Endothelial cell of umbilical vein (primary cell): ENCODE measurements at regions not wholly inside any gene's neighbourhood (a gene's known extent, or its start where the extent isn't known, plus 50 kb on each side); places are given as distances from the start of the nearest gene placed in this dataset.

Source experiments
- BruUV-seq: library from RNA; stranded (reverse); fragments of 400-500 nt; replicated peaks from 2 replicates; lab custom pipeline; 2021; lab: Mats Ljungman, UMichigan
- CTCF ChIA-PET: fragments of 300-600, 350-600 bp; sonication (Branson Sonifier 250); formaldehyde crosslinking; loops from one replicate; lab custom pipeline; 2021; ENCODE audit warnings: antibody characterized with exemption, inconsistent platforms; lab: Charles Lee
- POLR2A ChIA-PET: fragments of 300-600, 350-600 bp; sonication (Branson Sonifier 250); formaldehyde crosslinking; loops from one replicate; lab custom pipeline; 2021; ENCODE audit warnings: antibody characterized with exemption, inconsistent platforms; lab: Charles Lee
- DNase-seq: peaks from one replicate; pipeline ENCODE4 v3.0.0-alpha.2; 2011; ENCODE audit warnings: low read depth, low spot score
- FAIRE-seq: peaks from 2 replicates; lab custom pipeline; 2011; peaks lifted over from hg19 to GRCh38; lab: Jason Lieb, UNC
- H2AFZ ChIP-seq: 2 replicates; pipeline ENCODE4 v1.6.0; 2012; ENCODE audit warnings: low read depth, low read length, control low read depth, inconsistent platforms
- H3K27ac ChIP-seq: 2 replicates; pipeline ENCODE4 v1.5.1; 2011; ENCODE audit warnings: low read depth, mild to moderate bottlenecking, control low read depth, low read length, moderate library complexity; ENCODE audit not compliant: insufficient read depth
- H3K27me3 ChIP-seq, 2 experiments: 2 replicates each; pipeline versions ENCODE4 v1.6.0 to v1.6.1; 2011; ENCODE audit warnings: low read length in 2 of 2, mixed read lengths in 1 of 2; ENCODE audit not compliant: control insufficient read depth in 2 of 2, insufficient read depth in 2 of 2
- H3K36me3 ChIP-seq, 2 experiments: 2 replicates in 1 of 2; 3 replicates in 1 of 2; pipeline ENCODE4 v1.5.1; 2011; ENCODE audit warnings: low read length in 2 of 2, mild to moderate bottlenecking in 1 of 2, moderate library complexity in 1 of 2; ENCODE audit not compliant: control insufficient read depth in 2 of 2, insufficient read depth in 2 of 2; ENCODE audit errors: extremely low read depth in 1 of 2
- H3K4me1 ChIP-seq: 3 replicates; pipeline ENCODE4 v1.5.1; 2011; ENCODE audit warnings: mild to moderate bottlenecking, low read length; ENCODE audit not compliant: control insufficient read depth, insufficient read depth; ENCODE audit errors: extremely low read depth
- H3K4me2 ChIP-seq: 2 replicates; pipeline ENCODE4 v1.6.1; 2011; ENCODE audit warnings: low read length, control low read depth, mixed read lengths; ENCODE audit not compliant: insufficient read depth
- H3K4me3 ChIP-seq, 3 experiments: fragments of 200-600 bp in 1 of 3; sonication (generic), shearing (Covaris generic) in 1 of 3; replicated peaks in 1 of 3; 2 replicates each; pipeline ENCODE4 v1.5.1; 2011 to 2016; ENCODE audit warnings: control low read depth in 3 of 3, low read length in 3 of 3, mild to moderate bottlenecking in 2 of 3, inconsistent platforms in 1 of 3, low read depth in 1 of 3, moderate library complexity in 1 of 3; ENCODE audit not compliant: insufficient read depth in 1 of 3
- H3K79me2 ChIP-seq: 2 replicates; pipeline ENCODE4 v1.6.0; 2012; ENCODE audit warnings: low read length, inconsistent platforms; ENCODE audit not compliant: control insufficient read depth, insufficient read depth
- H3K9ac ChIP-seq: replicated peaks from 2 replicates; pipeline ENCODE3; 2011; ENCODE audit warnings: low read length, control low read depth; ENCODE audit not compliant: insufficient read depth; ENCODE audit errors: extremely low read depth
- H3K9me1 ChIP-seq: replicated peaks from 3 replicates; pipeline ENCODE4 v1.6.0; 2011; ENCODE audit warnings: mild to moderate bottlenecking, low read length; ENCODE audit not compliant: control insufficient read depth, insufficient read depth; ENCODE audit errors: extremely low read depth
- H3K9me3 ChIP-seq: replicated peaks from 2 replicates; pipeline ENCODE4 v1.5.1; 2012; ENCODE audit warnings: low read length, inconsistent platforms; ENCODE audit not compliant: control insufficient read depth, insufficient read depth
- H4K20me1 ChIP-seq: replicated peaks from 2 replicates; pipeline ENCODE3; 2011; ENCODE audit warnings: mild to moderate bottlenecking, low read length; ENCODE audit not compliant: control insufficient read depth, insufficient read depth; ENCODE audit errors: extremely low read depth
- CTCF ChIP-seq, 2 donors: IDR thresholded peaks; 1 replicate in 1 of 2; 2 replicates in 1 of 2; pipeline ENCODE4 v1.5.1; 2011; ENCODE audit warnings: low read length in 2 of 2, mild to moderate bottlenecking in 2 of 2, moderate library complexity in 2 of 2, control low read depth in 1 of 2, inconsistent platforms in 1 of 2, low read depth in 1 of 2; ENCODE audit not compliant: insufficient read depth in 1 of 2; ENCODE audit errors: extremely low read depth in 1 of 2
- EZH2 ChIP-seq: IDR thresholded peaks from 2 replicates; pipeline ENCODE4 v1.6.1; 2012; ENCODE audit warnings: borderline replicate concordance, low read depth, mild to moderate bottlenecking, moderate library complexity, low read length, inconsistent platforms; ENCODE audit not compliant: severe bottlenecking
- FOS ChIP-seq: IDR thresholded peaks from 2 replicates; pipeline ENCODE4 v1.6.1; 2011; ENCODE audit warnings: mild to moderate bottlenecking, low read length, moderate library complexity, borderline replicate concordance; ENCODE audit not compliant: insufficient read depth
- GATA2 ChIP-seq: IDR thresholded peaks from 2 replicates; pipeline ENCODE4 v1.7.0; 2011; ENCODE audit warnings: low read depth, mild to moderate bottlenecking, moderate library complexity, mixed read lengths, low read length; ENCODE audit not compliant: insufficient read length, insufficient read depth
- JUN ChIP-seq: IDR thresholded peaks from 2 replicates; pipeline ENCODE4 v1.6.1; 2011; ENCODE audit warnings: borderline replicate concordance, low read depth; ENCODE audit not compliant: insufficient read length, insufficient read depth
- MAX ChIP-seq: IDR thresholded peaks from 2 replicates; pipeline ENCODE4 v1.6.1; 2011; ENCODE audit not compliant: insufficient read depth, insufficient read length
- MYC ChIP-seq: IDR thresholded peaks from one replicate; pipeline ENCODE4 v1.6.1; 2011; ENCODE audit warnings: mild to moderate bottlenecking, low read depth, low read length
- POLR2A ChIP-seq: IDR thresholded peaks from 2 replicates; pipeline ENCODE4 v1.6.1; 2012; ENCODE audit warnings: low read depth, mild to moderate bottlenecking, control low read depth, low read length
- POLR2AphosphoS5 ChIP-seq: IDR thresholded peaks from 2 replicates; pipeline ENCODE4 v1.6.1; 2012; ENCODE audit warnings: low read depth, mild to moderate bottlenecking, control low read depth, low read length, moderate library complexity; ENCODE audit not compliant: insufficient read depth
- dilution Hi-C: fragments of 300-500 bp; cut with MboI; formaldehyde crosslinking; loops from one replicate; pipeline ENCODE4 v1.15.0; 2019; ENCODE audit warnings: low sequenced_read_pairs; ENCODE audit not compliant: extremely low pct_ligation_motif_present
- intact Hi-C: fragments of 100-400 bp; cut with micrococcal nuclease; formaldehyde crosslinking; loops from one replicate; pipeline ENCODE4 v1.10.0; 2022

- no peak overlapping the region for H2AFZ ChIP-seq
- H3K4me2 ChIP-seq: no peak overlapping the region
- no peaks in the 10 kb centered on the region for H3K9me1 ChIP-seq
- no peak for TF ChIP-seq MYC
- no peak for TF ChIP-seq EZH2
- TF ChIP-seq CTCF (IDR thresholded peaks at IDR 0.05; ENCODE audit: extremely low read depth in 1 of 2, insufficient read depth in 1 of 2, low read depth in 1 of 2, low read length in 2 of 2): no peak
- TF ChIP-seq GATA2: no peak
- TF ChIP-seq JUN: no peak
- no peak for TF ChIP-seq MAX
- TF ChIP-seq POLR2A: no peak
- no peak for TF ChIP-seq POLR2AphosphoS5
- TF ChIP-seq FOS: no peak
- H3K36me3 ChIP-seq: no peaks in the 10 kb centered on the region
- ChIA-PET CTCF (no interaction called here), POLR2A (no interaction called here)
- H3K27ac ChIP-seq: no peak overlapping the region
- H3K9me3 ChIP-seq: no peaks in the 10 kb centered on the region
- dilution Hi-C loops (no loop called here), intact Hi-C loops (no loop called here)
- H3K79me2 ChIP-seq: no peaks in the 10 kb centered on the region
- BruUV-seq: no TSS peak
- H4K20me1 ChIP-seq: no peaks in the 10 kb centered on the region
- DNase-seq (no peak), FAIRE-seq (no peak)
- no peak overlapping the region for H3K4me3 ChIP-seq
- no peaks in the 10 kb centered on the region for H3K27me3 ChIP-seq
- no peak overlapping the region for H3K9ac ChIP-seq
- H3K4me1 ChIP-seq: no peaks in the 10 kb centered on the region
Observed at GRCh38 chr16:52742608-52743170, 195.7 kb upstream of the TOX3 start.
